GM12878 (cell line): ENCODE measurements at regions not wholly inside any gene's neighbourhood (a gene's known extent, or its start where the extent isn't known, plus 50 kb on each side); places are given as distances from the start of the nearest gene placed in this dataset.

ENCODE experiments used
- CREB1 ChIP-seq: IDR thresholded peaks from 2 replicates; pipeline ENCODE4 v1.6.1; 2012; ENCODE audit warnings: low read depth, mild to moderate bottlenecking, inconsistent platforms
- EZH2 ChIP-seq: IDR thresholded peaks from 2 replicates; pipeline ENCODE4 v1.6.1; 2012; ENCODE audit warnings: low read depth, mild to moderate bottlenecking, control low read depth, inconsistent platforms, low read length, borderline replicate concordance; ENCODE audit not compliant: control insufficient read depth
- SUZ12 ChIP-seq: fragments of 200-600 bp; sonication (generic); IDR thresholded peaks from one replicate; pipeline ENCODE4 v1.6.1; 2018; ENCODE audit warnings: antibody characterized with exemption, mild to moderate bottlenecking; ENCODE audit not compliant: unreplicated experiment
- TAF1 ChIP-seq: IDR thresholded peaks from 2 replicates; pipeline ENCODE4 v1.6.1; 2011; ENCODE audit warnings: mild to moderate bottlenecking, low read depth, low read length, borderline replicate concordance

DNA sequence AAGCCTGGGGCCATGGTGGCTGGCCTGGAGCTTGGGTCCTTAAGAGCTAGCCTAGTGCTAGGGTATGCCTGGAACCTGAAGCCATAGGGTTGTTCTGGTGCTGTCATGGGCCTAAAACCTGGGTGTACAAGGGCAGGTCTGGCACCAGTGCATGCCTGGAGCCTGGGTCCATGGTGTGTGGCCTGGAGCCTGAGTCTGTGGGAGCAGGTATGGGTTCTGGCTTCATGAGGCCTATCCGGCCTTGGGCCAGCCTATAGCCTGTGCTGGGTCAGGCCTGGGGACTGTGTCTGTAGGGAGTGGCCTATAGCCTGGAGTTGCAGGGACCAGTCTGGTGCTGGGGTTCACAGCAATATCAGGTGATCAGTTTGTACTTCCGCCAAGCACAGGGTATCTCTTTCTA lies 347.2 kb upstream of the MEF2C start:
- TF ChIP-seq SUZ12: no peak
- TF ChIP-seq CREB1: no peak
- no peak for TF ChIP-seq TAF1
- TF ChIP-seq EZH2: no peak
